CD1c-positive myeloid dendritic cell (primary cell): ENCODE measurements at regions not wholly inside any gene's neighbourhood (a gene's known extent, or its start where the extent isn't known, plus 50 kb on each side); places are given as distances from the start of the nearest gene placed in this dataset.

Source experiments
- DNase-seq: peaks from one replicate; pipeline ENCODE4 v3.0.0-alpha.2; 2016; ENCODE audit errors: extremely low spot score

GRCh38 chr4:59848457-59848856 is 1351.7 kb upstream of the ADGRL3 start:
- DNase-seq: no peak

GRCh38 chr4:59855630-59856352 is 1344.3 kb upstream of the ADGRL3 start:
- DNase-seq: no peak

DNA sequence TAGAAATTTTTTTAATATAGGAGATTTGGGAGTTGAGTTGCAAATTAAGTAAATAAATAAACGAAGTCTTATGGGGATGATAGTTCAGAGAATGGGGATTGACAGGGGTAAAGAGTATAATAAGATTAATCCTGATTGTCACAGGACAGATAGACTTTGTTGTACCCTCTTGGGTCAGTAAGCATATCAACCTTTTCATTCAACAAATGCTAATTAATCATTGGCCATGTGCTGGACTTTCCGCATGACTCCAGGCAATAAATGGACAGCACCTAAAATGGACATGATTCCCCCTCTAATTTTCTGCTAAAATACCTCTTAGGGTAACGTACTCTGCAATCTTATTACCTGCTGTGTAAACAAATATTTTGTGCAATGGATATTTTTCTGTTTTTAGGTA is 1331.1 kb upstream of the ADGRL3 start:
- DNase-seq: no peak

GRCh38 chr4:59869559-59869958 is 1330.6 kb upstream of the ADGRL3 start:
- DNase-seq: no peak

GRCh38 chr4:59881632-59882031 is 1318.5 kb upstream of the ADGRL3 start:
- DNase-seq: no peak

DNA sequence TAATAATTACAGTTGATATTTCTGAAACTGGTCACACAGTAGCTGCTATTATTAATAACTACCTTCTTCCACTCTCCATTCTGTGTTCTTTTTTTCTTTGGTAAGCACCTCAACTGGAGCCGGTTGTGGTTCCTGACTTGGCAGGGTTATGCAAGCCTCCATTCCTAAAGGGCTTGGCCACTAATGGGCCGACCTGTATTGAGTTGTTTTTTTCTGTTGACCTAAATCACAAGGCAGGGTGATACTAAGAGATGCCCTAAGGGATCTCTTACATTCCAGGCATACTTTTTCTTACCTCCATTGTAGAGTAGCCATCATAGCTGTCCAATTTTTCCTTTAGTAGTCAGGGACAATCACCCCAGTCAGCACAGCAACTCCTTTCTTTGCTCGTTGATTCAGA is 1295.8 kb upstream of the ADGRL3 start:
- no peak for DNase-seq

- no peak for DNase-seq
Measured at GRCh38 chr4:59920416-59920815, 1279.7 kb upstream of the ADGRL3 start.

- no peak for DNase-seq
Measured at GRCh38 chr4:59925290-59925689, 1274.8 kb upstream of the ADGRL3 start.

GRCh38 chr4:59936566-59936965 is 1263.6 kb upstream of the ADGRL3 start:
- DNase-seq: no peak

GRCh38 chr4:59938166-59938565 is 1262.0 kb upstream of the ADGRL3 start:
- DNase-seq: no peak

GRCh38 chr4:59945277-59945676 is 1254.8 kb upstream of the ADGRL3 start:
- DNase-seq: no peak

DNA sequence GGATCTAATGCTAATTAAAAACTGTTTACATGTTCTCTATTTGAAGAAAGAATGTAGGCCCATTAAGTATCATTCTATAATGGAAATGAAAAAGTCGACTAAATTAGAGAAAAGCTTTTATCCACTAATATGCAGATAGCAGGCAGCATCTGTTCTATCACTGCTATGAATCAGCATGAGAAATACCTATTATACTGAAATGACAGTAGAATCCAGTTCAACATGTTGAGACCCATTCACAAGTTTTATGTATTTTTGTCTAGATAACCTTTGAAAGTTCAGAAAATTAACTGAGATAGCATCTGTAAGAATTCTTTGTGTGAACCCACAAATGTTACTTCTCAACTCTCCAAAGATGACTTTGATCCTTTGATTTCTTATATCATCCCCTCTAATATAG is 1254.4 kb upstream of the ADGRL3 start:
- no peak for DNase-seq

GRCh38 chr4:59956366-59956765 is 1243.8 kb upstream of the ADGRL3 start:
- DNase-seq: no peak

DNA sequence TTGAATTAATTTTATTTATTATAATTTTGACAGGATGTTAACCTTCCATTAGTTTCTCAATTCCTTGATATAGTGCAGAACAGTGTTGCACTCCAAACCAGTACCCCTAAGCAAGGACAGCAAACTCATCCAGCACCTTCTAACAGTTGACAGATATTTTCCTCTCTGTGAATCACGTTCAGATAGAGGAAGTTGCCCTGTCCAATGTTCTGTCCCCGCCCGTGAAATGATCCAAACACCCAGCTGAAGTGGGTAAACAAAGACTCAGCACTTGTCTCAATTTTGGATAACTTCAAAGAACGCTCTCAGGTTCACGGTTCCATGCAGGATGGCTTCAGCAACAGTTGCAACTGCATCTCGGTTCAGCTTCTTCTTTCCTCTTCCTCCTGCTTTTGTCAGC is 1240.0 kb upstream of the ADGRL3 start:
- no peak for DNase-seq

GRCh38 chr4:59966758-59967157 is 1233.4 kb upstream of the ADGRL3 start:
- DNase-seq: no peak

DNA sequence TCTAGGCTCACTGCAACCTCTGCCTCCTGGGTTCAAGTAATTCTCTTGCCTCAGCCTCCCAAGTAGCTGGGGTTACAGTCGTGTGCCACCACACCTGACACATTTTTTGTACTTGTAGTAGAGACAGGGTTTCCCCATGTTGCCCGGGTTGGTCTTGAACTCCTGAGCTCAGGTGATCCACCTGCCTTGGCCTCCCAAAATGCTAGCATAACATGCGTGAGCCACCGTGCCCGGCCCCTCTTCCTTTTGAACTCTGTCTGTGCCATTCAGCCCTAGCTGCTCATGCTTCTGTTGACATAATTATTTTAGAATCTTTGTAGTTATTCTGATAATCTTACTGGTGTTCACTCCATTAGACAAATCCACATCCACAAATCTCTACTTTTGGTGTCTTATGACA is 1231.3 kb upstream of the ADGRL3 start:
- DNase-seq: no peak

- no peak for DNase-seq
Measured at GRCh38 chr4:59969909-59970308, 1230.2 kb upstream of the ADGRL3 start.

DNA sequence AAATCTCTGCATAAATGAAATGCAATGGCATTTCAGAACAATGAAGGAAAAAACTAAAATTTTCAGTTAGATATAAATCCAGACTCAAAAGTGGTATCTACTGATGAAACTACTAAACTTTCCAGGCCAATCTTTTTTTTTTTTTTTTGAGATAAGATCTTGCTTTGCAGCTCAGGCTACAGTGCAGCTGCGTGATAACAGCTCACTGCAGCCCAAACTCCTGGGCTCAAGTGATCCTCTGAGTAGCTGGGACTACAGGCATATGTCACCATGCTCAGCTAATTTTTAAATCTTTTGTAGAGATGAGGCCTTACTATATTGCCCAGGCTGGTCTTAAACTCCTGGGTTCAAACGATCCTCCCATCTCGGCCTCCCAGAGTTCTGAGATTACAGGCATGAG is 1228.2 kb upstream of the ADGRL3 start:
- DNase-seq: no peak

DNA sequence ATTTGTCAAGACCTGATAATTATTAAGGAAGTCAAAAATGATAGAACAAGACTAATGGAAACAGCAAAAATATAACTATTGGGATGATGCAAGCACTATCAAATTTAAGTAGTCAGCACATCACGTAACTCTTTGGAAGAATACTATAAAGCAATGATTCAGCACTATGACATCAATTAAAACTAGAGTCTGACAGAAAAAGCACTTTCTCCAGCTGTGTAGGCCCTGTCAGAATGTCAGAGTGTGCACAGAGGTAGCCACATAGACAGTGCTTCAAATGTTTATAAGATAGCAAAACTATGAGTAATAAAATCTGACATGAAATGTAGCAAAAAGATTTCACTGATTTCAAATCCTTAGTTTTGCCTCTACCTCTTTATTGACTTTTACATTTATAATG is 1226.6 kb upstream of the ADGRL3 start:
- no peak for DNase-seq

GRCh38 chr4:59979061-59979460 is 1221.1 kb upstream of the ADGRL3 start:
- DNase-seq: no peak

- no peak for DNase-seq
Measured at GRCh38 chr4:59983852-59984251, 1216.3 kb upstream of the ADGRL3 start.

GRCh38 chr4:59987289-59987688 is 1212.8 kb upstream of the ADGRL3 start:
- DNase-seq: no peak

GRCh38 chr4:59994118-59994517 is 1206.0 kb upstream of the ADGRL3 start:
- no peak for DNase-seq

GRCh38 chr4:60002603-60003337 is 1197.4 kb upstream of the ADGRL3 start:
- no peak for DNase-seq
